Coronary artery (tissue), 2 donors: ENCODE measurements at regions not wholly inside any gene's neighbourhood (a gene's known extent, or its start where the extent isn't known, plus 50 kb on each side); places are given as distances from the start of the nearest gene placed in this dataset.

Source experiments
- DNase-seq: peaks from one replicate; pipeline ENCODE4 v3.0.0-alpha.2; 2017; ENCODE audit warnings: low spot score
- H3K27ac ChIP-seq, 2 donors: fragments of 200-600 bp; sonication (generic); one replicate each; pipeline ENCODE4 v1.5.1; 2016 to 2019
- H3K4me3 ChIP-seq: fragments of 200-600 bp; sonication (generic); 2 replicates; pipeline ENCODE4 v1.5.1; 2016; ENCODE audit warnings: mild to moderate bottlenecking, moderate library complexity
- TF ChIP-seq, protein P1 (sequence below): fragments of 200-600 bp; sonication (generic); IDR thresholded peaks from one replicate; pipeline ENCODE4 v1.5.1; 2019; ENCODE audit warnings: antibody characterized with exemption

- no peak overlapping the region for H3K27ac ChIP-seq
- DNase-seq: no peak
- H3K4me3 ChIP-seq: no peak overlapping the region
- TF ChIP-seq, protein P1, sequence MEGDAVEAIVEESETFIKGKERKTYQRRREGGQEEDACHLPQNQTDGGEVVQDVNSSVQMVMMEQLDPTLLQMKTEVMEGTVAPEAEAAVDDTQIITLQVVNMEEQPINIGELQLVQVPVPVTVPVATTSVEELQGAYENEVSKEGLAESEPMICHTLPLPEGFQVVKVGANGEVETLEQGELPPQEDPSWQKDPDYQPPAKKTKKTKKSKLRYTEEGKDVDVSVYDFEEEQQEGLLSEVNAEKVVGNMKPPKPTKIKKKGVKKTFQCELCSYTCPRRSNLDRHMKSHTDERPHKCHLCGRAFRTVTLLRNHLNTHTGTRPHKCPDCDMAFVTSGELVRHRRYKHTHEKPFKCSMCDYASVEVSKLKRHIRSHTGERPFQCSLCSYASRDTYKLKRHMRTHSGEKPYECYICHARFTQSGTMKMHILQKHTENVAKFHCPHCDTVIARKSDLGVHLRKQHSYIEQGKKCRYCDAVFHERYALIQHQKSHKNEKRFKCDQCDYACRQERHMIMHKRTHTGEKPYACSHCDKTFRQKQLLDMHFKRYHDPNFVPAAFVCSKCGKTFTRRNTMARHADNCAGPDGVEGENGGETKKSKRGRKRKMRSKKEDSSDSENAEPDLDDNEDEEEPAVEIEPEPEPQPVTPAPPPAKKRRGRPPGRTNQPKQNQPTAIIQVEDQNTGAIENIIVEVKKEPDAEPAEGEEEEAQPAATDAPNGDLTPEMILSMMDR: no peak
Measured at GRCh38 chr12:25014961-25015360, 66.1 kb upstream of the BCAT1 start.

DNA sequence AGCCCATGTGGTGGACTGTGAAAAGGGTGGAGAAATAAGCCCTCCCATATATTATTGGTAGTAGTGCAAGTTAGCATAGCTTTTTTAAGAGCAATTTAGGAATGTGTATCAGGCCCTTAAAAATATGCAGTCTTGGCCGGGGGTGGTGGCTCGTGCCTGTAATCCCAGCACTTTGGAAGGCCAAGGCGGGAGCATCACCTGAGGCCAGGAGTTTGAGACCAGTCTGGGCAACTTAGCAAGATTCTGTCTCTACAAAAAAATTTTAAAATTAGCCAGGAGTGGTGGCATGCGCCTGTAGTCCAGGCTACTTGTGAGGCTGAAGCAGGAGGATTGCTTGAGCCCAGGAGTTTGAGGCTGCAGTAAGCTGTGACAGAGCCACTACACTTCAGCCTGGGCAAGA is 64.2 kb upstream of the BCAT1 start:
- H3K4me3 ChIP-seq: no peak overlapping the region
- DNase-seq: no peak
- H3K27ac ChIP-seq: no peak overlapping the region
- TF ChIP-seq, protein P1: no peak

DNA sequence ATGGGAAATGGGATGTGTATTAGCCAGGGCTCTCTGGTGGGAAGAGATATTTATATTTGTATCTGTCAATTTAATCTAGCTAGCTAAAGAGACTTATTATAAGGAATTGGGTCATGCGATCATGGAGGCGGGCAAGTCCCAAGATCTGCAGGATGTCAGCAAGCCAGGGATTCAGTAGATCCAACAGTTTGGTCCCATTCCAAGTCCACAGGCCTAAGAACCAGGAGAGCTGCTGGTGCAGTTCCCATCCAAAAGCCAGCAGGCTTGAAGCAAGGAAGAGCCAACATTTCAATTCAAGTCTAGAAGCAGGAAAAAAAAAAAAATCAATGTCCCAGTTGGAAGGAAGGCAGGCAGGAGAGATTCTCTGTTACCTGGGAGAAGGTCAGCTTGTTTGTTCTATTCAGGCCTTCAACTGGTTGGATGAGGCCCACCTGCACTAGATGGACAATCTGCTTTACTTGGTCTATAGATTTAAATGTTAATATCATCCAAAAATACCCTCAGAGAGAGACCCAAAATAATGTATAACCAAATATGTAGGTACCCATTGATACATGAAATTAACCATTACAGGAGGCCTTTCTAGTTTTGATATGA is 60.7 kb upstream of the BCAT1 start:
- DNase-seq: no peak
- TF ChIP-seq, protein P1: no peak
- no peak overlapping the region for H3K4me3 ChIP-seq
- H3K27ac ChIP-seq: no peak overlapping the region

DNA sequence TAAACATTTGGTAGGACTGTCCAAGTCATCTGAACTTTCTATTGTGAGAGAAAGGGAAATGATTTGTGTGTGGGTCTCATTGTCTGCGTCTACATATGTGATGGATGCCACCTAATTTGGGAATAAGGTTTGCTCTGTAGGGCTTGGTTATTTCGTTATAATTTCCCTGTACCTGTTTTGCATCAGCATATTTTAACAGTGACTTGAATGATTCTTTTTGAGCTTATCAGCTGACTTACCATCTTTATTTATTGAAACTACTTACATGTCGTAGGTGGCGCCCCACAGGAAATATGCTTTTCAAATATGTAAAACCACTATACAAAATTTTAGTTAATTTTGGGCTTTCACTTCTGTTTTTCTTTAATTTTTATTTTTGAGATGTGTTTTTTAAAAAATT is 56.5 kb upstream of the BCAT1 start:
- no peak overlapping the region for H3K27ac ChIP-seq
- no peak overlapping the region for H3K4me3 ChIP-seq
- DNase-seq: no peak
- TF ChIP-seq, protein P1: no peak

DNA sequence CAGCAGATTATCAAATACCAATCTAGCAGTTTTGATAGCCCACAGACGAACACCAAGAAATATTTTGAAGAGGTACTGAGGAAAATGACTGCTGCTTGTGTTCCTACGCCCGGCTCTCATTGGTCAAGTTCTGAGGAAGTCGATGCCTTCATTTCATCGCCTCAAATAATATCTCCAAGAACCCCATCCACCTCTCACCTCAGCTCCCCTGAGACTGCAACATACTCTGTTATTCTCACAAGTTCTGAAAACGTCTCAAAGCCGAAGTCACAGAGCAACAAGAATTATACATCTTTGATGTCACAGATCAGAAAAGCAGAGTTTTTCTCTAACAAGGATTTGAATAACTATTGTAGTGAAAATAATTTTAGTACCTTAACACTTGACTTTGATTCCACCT is 55.5 kb upstream of the BCAT1 start:
- Histone ChIP-seq H3K4me3 (no peak overlapping the region), H3K27ac (no peak overlapping the region)
- TF ChIP-seq, protein P1: no peak
- no peak for DNase-seq

- H3K27ac ChIP-seq: no peak overlapping the region
- TF ChIP-seq, protein P1: no peak
- H3K4me3 ChIP-seq: no peak overlapping the region
- no peak for DNase-seq
Measured at GRCh38 chr12:25001311-25001710, 52.4 kb upstream of the BCAT1 start.
